ENCODE measurements at regions not wholly inside any gene's neighbourhood (a gene's known extent, or its start where the extent isn't known, plus 50 kb on each side); places are given as distances from the start of the nearest gene placed in this dataset.

GRCh38 chr1:17877316-17877715 lies 122.2 kb downstream of the ACTL8 start:
- DNase-seq (ENCODE audit: low spot score), result peak; percentile 40
- ATAC-seq, result no peak
- intact Hi-C loops (cut with DNase I), result no loop called here

DNA sequence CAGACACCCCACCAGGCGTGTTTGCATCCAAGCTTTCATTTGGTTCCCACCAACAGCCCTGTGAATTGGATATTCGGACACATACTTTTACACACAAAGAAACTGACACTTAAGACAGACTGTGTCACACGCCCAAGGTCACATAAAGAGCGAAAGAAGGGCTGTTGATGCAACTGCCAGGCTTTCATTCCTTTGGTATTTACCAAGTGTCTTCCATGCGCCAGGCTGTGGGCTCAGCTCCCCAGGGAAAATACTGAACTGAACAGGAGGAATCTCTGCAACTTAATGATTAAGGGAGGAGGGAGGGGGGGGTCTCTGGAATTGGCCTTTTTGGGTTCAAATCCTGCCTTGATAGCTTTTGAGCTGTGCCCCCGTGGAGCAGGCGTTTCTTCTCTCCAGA lies 122.8 kb downstream of the ACTL8 start:
- intact Hi-C loops (cut with DNase I), result no loop called here
- DNase-seq (ENCODE audit: low spot score), result peak; percentile 26
- ATAC-seq, result no peak

DNA sequence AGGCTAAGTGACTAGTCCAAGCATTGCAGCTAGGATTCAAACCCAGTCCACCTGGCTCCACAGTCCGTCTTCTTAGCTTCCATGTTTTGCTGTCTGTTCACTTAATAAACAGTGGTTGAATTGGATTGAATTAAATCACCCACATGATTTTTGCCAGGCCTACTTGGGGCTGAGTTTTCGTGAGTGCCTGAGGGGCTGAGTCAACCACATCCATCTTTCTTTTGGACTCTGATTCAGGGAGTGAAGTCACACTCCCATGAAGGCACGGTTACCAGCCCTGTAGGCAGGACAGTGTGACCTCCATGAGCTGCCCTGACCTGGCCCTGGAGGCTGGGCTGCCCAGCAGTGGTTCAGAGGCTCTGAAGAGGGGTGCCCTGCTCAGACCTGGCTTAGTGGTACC lies 123.7 kb downstream of the ACTL8 start:
- ATAC-seq (no peak), DNase-seq (ENCODE audit: low spot score) (peak; percentile 8)
- intact Hi-C loops (cut with DNase I), result no loop called here

DNA sequence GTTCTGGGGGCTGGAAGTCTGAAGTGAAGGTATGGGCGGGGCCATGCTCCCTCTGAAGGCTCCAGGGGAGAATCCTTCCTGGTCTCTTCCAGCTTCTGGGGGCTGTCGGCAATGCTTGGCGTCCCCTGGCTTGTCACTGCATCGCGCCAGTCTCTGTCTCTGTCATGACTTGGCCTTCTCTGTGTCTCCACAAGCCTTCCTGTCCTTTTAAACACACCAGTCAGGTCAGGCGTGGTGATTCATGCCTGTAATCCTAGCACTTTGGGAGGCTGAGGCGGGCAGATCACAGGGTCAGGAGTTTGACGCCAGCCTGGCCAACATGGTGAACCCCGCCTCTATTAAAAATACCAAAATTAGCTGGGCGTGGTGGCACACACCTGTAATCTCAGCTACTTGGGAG lies 125.3 kb downstream of the ACTL8 start:
- peak; percentile 23 for DNase-seq (ENCODE audit: low spot score)
- intact Hi-C loops (cut with DNase I), result no loop called here
- no peak for ATAC-seq

- ATAC-seq (no peak), DNase-seq (ENCODE audit: low spot score) (peak; percentile 34)
- intact Hi-C loops (cut with DNase I), result no loop called here
Observed at GRCh38 chr1:17881761-17882160, 126.6 kb downstream of the ACTL8 start.

- ATAC-seq (no peak), DNase-seq (ENCODE audit: low spot score) (peak; percentile 25)
- intact Hi-C loops (cut with DNase I), result no loop called here
Observed at GRCh38 chr1:17883136-17883535, 128.0 kb downstream of the ACTL8 start.

GRCh38 chr1:17883662-17884395 lies 128.7 kb downstream of the ACTL8 start:
- intact Hi-C loops (cut with DNase I), result no loop called here
- DNase-seq (ENCODE audit: low spot score) (peak; percentile 14), ATAC-seq (no peak)

DNA sequence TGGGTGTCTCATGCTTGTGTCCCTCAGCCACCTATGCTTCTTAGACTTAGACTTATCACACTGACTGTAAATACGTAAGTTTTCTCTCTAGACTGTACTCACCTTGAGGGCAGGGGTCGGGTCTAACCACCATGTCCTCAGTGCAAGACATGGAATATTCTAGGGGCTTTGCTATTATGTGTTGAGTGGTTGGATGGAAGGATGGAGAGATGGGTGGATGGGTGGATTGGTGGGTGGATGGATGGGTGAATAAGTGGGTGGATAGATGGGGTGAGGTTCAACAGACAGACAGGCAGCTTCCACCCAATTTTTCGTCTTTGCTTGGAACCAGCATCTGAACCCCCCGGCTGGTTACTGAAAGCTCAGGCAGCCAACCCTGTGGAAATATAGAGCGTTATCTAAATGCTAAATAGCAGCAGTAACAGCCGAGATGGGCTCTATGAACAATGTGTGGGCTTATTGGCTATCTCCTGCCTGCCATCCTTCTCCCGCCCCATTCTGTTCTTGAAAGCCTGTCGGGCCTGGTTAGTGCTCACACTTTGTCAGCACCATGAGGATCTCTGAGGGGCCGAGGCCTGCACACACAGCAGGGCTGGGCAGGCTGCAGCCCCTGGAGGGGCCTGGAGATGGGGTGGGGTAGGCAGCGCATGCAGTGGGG lies 130.7 kb downstream of the ACTL8 start:
- DNase-seq (ENCODE audit: low spot score) (no peak), ATAC-seq (no peak)
- intact Hi-C loops (cut with DNase I), result no loop called here

DNA sequence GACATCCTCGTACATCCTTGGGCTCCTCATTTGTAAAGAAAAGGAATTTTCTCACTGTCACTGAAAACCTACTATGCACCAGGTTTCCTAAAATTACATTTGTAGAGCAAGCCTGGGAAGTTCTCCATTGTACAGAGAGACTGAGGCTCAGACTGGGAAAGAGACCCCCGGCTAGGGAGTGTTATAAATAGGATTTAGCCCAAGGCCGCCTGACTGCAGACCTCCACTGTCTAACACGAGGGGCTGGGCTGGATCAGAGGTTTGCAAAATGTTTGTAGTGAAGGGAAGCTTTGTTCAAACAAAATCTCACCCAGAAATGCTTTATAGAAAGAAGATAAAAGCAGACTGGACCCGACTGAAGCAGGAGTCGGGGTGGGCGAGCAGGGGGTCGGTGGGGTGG lies 131.3 kb downstream of the ACTL8 start:
- intact Hi-C loops (cut with DNase I), result no loop called here
- ATAC-seq, result no peak

DNA sequence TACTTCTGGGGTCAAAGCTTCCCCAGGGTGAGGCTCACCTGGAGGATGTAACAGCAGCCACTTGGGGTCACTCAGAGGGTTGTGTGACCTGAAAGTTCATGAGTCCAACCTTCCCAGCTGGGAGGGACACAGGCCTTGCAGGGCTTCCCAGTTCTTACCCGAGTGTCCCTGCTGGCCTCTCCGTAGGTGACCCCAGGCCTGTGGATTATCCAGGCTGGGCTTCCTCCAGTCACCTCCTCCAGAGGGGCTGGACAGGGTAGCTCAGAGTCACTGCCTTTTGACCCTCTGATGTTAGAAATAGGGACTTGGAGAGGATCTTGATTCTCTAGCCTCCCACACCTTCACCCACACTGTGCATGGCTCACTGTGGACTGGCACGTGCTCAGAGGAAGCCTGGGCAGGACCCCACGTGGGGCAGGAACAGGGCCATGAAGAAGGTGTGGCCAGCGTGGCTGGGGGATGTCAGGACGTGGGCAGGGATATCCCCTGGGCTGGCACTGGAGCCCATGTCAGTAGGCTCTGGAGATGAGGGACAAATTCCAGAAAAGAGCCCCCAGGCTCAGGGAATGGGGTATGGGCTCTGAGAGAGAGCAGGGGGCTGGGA lies 131.8 kb downstream of the ACTL8 start:
- intact Hi-C loops (cut with DNase I), result no loop called here
- no peak for ATAC-seq
- DNase-seq (ENCODE audit: low spot score), result no peak

More for the DNA sequence above, 131.3 kb downstream of the ACTL8 start:
- DNase-seq (ENCODE audit: low spot score), result no peak

- ATAC-seq (no peak), DNase-seq (ENCODE audit: low spot score) (no peak)
- intact Hi-C loops (cut with DNase I), result no loop called here
Observed at GRCh38 chr1:17887661-17888371, 132.7 kb downstream of the ACTL8 start.

DNA sequence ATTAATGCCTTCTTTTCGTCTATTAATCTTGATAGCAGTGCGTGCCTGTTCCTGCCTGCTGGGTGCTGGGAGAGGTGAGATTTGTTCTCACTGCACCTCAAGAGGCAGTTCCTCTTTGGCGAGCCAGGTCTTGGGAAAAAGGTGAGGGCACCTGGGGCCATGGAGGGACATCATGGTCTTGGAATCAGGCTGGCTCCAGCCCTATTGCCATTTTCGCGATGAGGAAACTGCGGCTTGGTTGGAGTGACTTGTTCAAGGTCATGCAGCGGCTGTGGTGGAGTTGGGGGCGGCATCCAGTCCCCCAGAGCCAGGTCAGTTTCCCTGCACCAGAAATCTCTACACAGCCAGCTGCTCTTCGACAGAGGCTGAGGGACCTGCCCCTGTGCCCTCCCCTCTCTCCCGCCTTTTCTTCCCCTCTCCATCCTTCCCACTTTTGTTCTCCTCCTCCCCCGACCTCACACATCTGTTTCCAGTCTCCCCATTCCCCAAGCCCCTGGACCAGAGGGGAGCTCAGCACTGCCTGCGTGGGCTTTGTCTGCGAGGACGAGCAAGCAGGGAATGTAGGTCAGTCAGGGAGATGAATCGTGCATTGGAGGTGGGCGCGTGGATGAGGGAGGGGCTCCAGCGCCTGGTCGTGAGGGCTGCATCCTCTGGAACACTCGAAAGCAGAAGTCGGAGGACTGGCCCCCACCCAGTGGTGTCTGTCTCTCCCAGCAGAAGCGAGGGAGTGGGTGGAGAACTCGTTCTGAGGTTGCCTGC lies 135.1 kb downstream of the ACTL8 start:
- DNase-seq (ENCODE audit: low spot score), result peak; percentile 15
- ATAC-seq, result no peak
- intact Hi-C loops (cut with DNase I), result no loop called here

GRCh38 chr1:17890815-17891191 lies 135.7 kb downstream of the ACTL8 start:
- ATAC-seq (no peak), DNase-seq (ENCODE audit: low spot score) (no peak)
- intact Hi-C loops (cut with DNase I), result no loop called here

DNA sequence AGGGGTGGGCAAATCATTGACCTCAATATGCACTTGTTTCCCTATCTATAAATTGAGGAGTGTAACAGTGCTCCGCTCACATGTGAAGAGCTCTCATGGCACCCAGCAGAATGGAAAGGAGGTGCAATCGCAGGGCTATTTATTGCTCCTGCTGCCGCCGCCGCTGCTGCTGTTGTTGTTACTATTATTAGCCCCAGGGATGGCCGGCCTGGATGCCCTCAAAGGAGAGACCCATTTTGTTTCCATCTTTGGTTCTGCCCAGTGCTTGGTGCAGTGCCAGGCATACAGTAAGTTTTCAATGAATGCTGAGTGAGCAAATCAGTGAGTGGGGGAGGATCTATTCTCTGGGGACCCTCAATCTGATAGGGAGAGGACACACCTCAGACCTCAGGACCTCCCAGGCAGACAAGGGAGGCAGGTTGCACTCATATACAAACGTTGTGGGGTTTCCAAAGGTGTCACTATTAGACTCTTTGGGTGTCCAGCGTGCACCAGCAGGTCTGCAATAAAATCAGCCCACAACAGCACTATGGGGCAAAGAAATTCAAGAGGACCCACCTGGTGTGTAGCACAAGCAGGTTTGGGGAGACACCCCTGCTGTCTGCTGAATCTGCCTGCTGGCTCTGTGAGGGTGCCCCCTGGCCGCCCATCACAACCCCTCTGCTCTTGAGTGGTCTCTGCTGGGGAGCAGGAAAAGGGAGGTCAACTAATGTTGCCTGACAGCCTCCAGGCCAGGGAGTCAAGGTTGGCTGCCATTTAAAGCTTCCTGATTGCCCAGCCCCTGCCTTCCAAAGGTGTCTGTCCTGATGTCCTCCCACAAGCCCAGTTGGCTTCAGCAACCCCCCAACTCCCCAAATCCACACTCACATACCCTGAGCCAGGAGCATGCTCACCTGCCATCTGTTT lies 136.3 kb downstream of the ACTL8 start:
- ATAC-seq, result no peak
- no peak for DNase-seq (ENCODE audit: low spot score)
- intact Hi-C loops (cut with DNase I), result no loop called here

GRCh38 chr1:17892225-17892624 lies 137.1 kb downstream of the ACTL8 start:
- no peak for DNase-seq (ENCODE audit: low spot score)
- ATAC-seq, result no peak
- intact Hi-C loops (cut with DNase I), result no loop called here

DNA sequence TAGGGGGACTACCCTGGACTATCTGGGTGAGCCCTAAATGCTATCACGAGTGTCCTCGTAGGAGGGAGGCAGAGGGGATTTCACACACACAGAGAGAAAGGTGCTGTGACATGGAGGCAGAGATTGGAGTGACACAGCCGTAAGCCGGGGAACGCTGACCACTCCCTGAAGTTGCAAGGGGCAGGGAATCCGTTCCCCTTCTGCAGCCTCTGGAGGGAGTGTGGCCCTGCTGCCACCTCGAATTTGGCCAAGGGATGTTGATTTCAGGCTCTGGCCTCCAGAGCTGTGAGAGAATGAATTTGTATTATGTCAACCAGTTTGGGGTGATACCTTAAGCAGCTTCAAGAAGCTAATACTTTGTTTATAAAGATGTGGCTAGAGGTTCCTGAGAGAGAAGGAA lies 137.7 kb downstream of the ACTL8 start:
- ATAC-seq (no peak), DNase-seq (ENCODE audit: low spot score) (no peak)
- intact Hi-C loops (cut with DNase I), result no loop called here

DNA sequence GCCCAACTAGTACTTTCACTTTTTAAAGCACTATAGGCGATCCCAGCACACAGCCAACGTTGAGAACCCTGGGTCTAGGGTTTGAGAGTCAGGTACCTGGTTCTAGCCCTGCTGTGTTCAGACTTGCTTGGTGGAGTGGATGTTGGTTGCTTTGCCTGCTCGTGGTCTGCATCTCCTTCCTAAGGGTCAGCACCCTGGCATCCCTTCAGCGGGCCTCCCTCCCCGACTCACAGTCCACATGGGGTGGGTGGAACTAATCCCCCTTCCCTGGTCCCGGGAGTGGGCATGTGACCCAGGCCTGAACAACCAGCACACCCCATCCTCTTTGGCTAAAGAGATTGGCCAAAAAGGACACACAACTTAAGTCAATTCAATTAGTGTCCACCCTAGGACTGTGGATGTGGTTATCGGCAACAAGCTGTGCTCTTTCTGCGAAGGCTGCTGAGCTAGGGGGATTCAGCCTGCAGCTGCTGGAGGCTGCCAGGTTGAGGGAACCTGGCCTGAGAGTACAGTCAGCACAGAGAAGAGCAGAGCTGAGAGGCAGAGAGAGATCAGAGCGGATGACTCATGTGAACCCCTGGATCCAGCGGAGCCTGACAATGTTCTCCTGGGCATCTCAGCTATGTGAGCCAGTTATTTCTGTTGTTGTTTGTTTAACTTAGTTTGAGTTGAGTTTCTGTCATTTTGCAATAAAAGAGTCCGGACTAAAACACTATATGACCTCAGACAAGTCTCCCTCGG lies 138.9 kb downstream of the ACTL8 start:
- intact Hi-C loops (cut with DNase I), result no loop called here
- no peak for ATAC-seq
- DNase-seq (ENCODE audit: low spot score), result no peak

DNA sequence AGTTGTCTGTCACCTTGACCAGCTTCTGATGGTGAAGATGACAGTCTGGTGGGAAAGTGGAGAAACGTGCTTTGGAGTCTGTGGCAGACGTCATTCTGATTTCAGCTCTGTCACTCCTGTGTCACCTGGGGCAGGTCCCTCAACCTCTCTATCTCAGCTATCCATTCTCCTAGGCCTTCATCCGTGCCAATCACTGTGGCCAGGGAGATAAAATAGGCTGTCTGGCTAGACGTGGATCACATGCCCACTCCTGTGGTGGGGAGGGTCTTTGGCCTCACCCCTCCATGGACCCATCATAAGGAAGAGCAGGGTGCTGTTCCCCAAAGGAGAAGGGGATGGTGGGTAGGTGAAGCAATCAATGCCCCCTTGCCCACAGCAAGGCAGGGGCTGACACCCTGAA lies 140.3 kb downstream of the ACTL8 start:
- DNase-seq (ENCODE audit: low spot score) (no peak), ATAC-seq (no peak)
- intact Hi-C loops (cut with DNase I), result no loop called here

All from sciatic nerve (tissue), 2 donors.